CD14-positive monocyte (primary cell): ENCODE measurements at regions not wholly inside any gene's neighbourhood (a gene's known extent, or its start where the extent isn't known, plus 50 kb on each side); places are given as distances from the start of the nearest gene placed in this dataset.

ENCODE experiments used
- DNase-seq, 3 donors: peaks; one replicate each; pipeline ENCODE4 v3.0.0-alpha.2; 2011 to 2022
- H2AFZ ChIP-seq: 2 replicates; pipeline ENCODE4 v1.6.0; 2012; ENCODE audit warnings: mild to moderate bottlenecking, low read depth, low read length, inconsistent platforms; ENCODE audit not compliant: insufficient read depth, poor library complexity, severe bottlenecking
- H3K27ac ChIP-seq, 2 donors: 1 replicate in 1 of 2; 2 replicates in 1 of 2; pipeline ENCODE4 v1.5.1; 2012 to 2013; ENCODE audit warnings: low read length in 2 of 2, control low read depth in 1 of 2, inconsistent platforms in 1 of 2, low read depth in 1 of 2, mild to moderate bottlenecking in 1 of 2
- H3K27me3 ChIP-seq, 2 donors: one replicate each; pipeline versions ENCODE4 v1.6.0 to v1.6.1; 2011 to 2013; ENCODE audit warnings: low read length in 2 of 2; ENCODE audit not compliant: control insufficient read depth in 2 of 2, insufficient read depth in 2 of 2
- H3K36me3 ChIP-seq, 2 donors: replicated peaks in 1 of 2; 1 replicate in 1 of 2; 2 replicates in 1 of 2; pipeline versions ENCODE4 v1.5.1 to v1.6.1; 2012 to 2013; ENCODE audit warnings: low read length in 2 of 2, control low read depth in 1 of 2, inconsistent platforms in 1 of 2, mild to moderate bottlenecking in 1 of 2; ENCODE audit not compliant: insufficient read depth in 2 of 2, control insufficient read depth in 1 of 2
- H3K4me1 ChIP-seq, 2 donors: 1 replicate in 1 of 2; 2 replicates in 1 of 2; pipeline versions ENCODE4 v1.5.1 to v1.6.1; 2012 to 2013; ENCODE audit warnings: low read length in 2 of 2, control low read depth in 1 of 2, inconsistent platforms in 1 of 2, mild to moderate bottlenecking in 1 of 2, moderate library complexity in 1 of 2; ENCODE audit not compliant: insufficient read depth in 2 of 2, control insufficient read depth in 1 of 2
- H3K4me2 ChIP-seq: replicated peaks from 2 replicates; pipeline ENCODE3; 2012; ENCODE audit warnings: low read length, moderate library complexity, mild to moderate bottlenecking; ENCODE audit not compliant: poor library complexity, severe bottlenecking; ENCODE audit errors: extremely low read depth
- H3K4me3 ChIP-seq, 3 experiments: fragments of 200-600 bp in 1 of 3; sonication (generic) in 1 of 3; replicated peaks in 1 of 3; 1 replicate in 2 of 3; 2 replicates in 1 of 3; pipeline ENCODE4 v1.5.1; 2011 to 2013; ENCODE audit warnings: low read length in 3 of 3, mild to moderate bottlenecking in 3 of 3, control low read depth in 2 of 3, low read depth in 2 of 3, inconsistent platforms in 1 of 3, moderate library complexity in 1 of 3
- H3K79me2 ChIP-seq: 2 replicates; pipeline ENCODE4 v1.6.0; 2012; ENCODE audit warnings: mild to moderate bottlenecking, control low read depth, inconsistent platforms, low read length, moderate library complexity; ENCODE audit not compliant: insufficient read depth
- H3K9ac ChIP-seq: 2 replicates; pipeline ENCODE4 v1.6.0; 2017; ENCODE audit warnings: low read length, mild to moderate bottlenecking; ENCODE audit not compliant: insufficient read depth, poor library complexity, severe bottlenecking
- H3K9me3 ChIP-seq, 2 donors: replicated peaks in 1 of 2; 1 replicate in 1 of 2; 2 replicates in 1 of 2; pipeline versions ENCODE4 v1.5.1 to v1.6.1; 2012 to 2013; ENCODE audit warnings: low read length in 2 of 2, control low read depth in 1 of 2; ENCODE audit not compliant: control insufficient read depth in 1 of 2, insufficient read depth in 1 of 2
- H4K20me1 ChIP-seq: 2 replicates; pipeline ENCODE4 v1.6.0; 2012; ENCODE audit warnings: mild to moderate bottlenecking, low read length, control low read depth, moderate library complexity; ENCODE audit not compliant: insufficient read depth
- H3K27ac Mint-ChIP-seq, 7 donors: one replicate each; pipeline ENCODE4 v1.8.0; 2020; ENCODE audit warnings: mild to moderate bottlenecking in 7 of 7, mixed read lengths in 7 of 7, moderate library complexity in 6 of 7, inconsistent platforms in 2 of 7
- H3K27me3 Mint-ChIP-seq, 3 donors: one replicate each; pipeline ENCODE4 v1.8.0; 2021 to 2022; ENCODE audit warnings: low read depth in 3 of 3, mild to moderate bottlenecking in 3 of 3, mixed read lengths in 3 of 3, moderate library complexity in 3 of 3, inconsistent platforms in 1 of 3
- H3K36me3 Mint-ChIP-seq, 2 donors: one replicate each; pipeline ENCODE4 v1.8.0; 2020; ENCODE audit warnings: mixed read lengths in 2 of 2, inconsistent platforms in 1 of 2, mild to moderate bottlenecking in 1 of 2
- H3K4me1 Mint-ChIP-seq: one replicate; pipeline ENCODE4 v1.8.0; 2020; ENCODE audit warnings: mild to moderate bottlenecking, mixed read lengths
- H3K4me3 Mint-ChIP-seq, 2 donors: one replicate each; pipeline ENCODE4 v1.8.0; 2020; ENCODE audit warnings: mild to moderate bottlenecking in 2 of 2, mixed read lengths in 2 of 2, moderate library complexity in 1 of 2
- H3K9me3 Mint-ChIP-seq, 7 donors: one replicate each; pipeline ENCODE4 v1.8.0; 2020 to 2022; ENCODE audit warnings: mixed read lengths in 7 of 7, mild to moderate bottlenecking in 6 of 7, moderate library complexity in 6 of 7, inconsistent platforms in 2 of 7
- CTCF ChIP-seq: fragments of 200-600 bp; IDR thresholded peaks from one replicate; pipeline ENCODE4 v1.8.0; 2022; ENCODE audit warnings: antibody characterized with exemption, mild to moderate bottlenecking
- WGBS: methylation state at CpG from one replicate; pipeline ENCODE4 v1.1.5; 2013; ENCODE audit warnings: missing lambda C conversion rate; ENCODE audit not compliant: insufficient coverage; 5-methylcytosine and 5-hydroxymethylcytosine counted together
- intact Hi-C, 2 donors: fragments of 100-400 bp; cut with micrococcal nuclease; formaldehyde crosslinking; loops; one replicate each; pipeline versions ENCODE4 v1.15.0 to v1.15.1; 2023

GRCh38 chr16:52871481-52871880, 181.2 kb downstream of the CHD9NB start:
- Mint-ChIP-seq H3K4me1 (no peaks in the 10 kb centered on the region), H3K27me3 (no peaks in the 10 kb centered on the region), H3K27ac (no peak overlapping the region), H3K4me3 (no peak overlapping the region), H3K36me3 (no peaks in the 10 kb centered on the region), H3K9me3 (peaks cover 0 to 17% (median 2%) of the 10 kb centered on the region in 7 donors)
- peaks cover 0 to 3% of the 10 kb centered on the region in 2 donors for H3K9me3 ChIP-seq
- H3K27me3 ChIP-seq = no peaks in the 10 kb centered on the region
- H3K4me1 ChIP-seq = no peaks in the 10 kb centered on the region
- H3K27ac ChIP-seq = no peak overlapping the region
- no peak overlapping the region for H2AFZ ChIP-seq
- TF ChIP-seq CTCF = no peak
- H3K36me3 ChIP-seq = no peaks in the 10 kb centered on the region
- H4K20me1 ChIP-seq = no peaks in the 10 kb centered on the region
- intact Hi-C loops = no loop called here
- H3K4me2 ChIP-seq = no peak overlapping the region
- no peaks in the 10 kb centered on the region for H3K79me2 ChIP-seq
- H3K4me3 ChIP-seq = no peak overlapping the region
- DNase-seq = no peak
- no peak overlapping the region for H3K9ac ChIP-seq

- H3K27ac Mint-ChIP-seq = no peak overlapping the region
- H3K4me1 Mint-ChIP-seq = no peaks in the 10 kb centered on the region
These were observed 183.5 kb downstream of the CHD9NB start for GRCh38 chr16:52869243-52869642.

More at GRCh38 chr16:52869243-52869642, 183.5 kb downstream of the CHD9NB start:
- H3K36me3 Mint-ChIP-seq = no peaks in the 10 kb centered on the region
- no peaks in the 10 kb centered on the region for H3K27me3 ChIP-seq
- H2AFZ ChIP-seq = no peak overlapping the region
- WGBS = 33% methylated on average over 1 of the region's 1 CpG
- intact Hi-C loops = no loop called here
- no peak for DNase-seq
- no peak overlapping the region for H3K4me3 ChIP-seq
- no peak overlapping the region for H3K4me3 Mint-ChIP-seq
- H3K4me2 ChIP-seq = no peak overlapping the region
- H3K36me3 ChIP-seq = no peaks in the 10 kb centered on the region
- no peaks in the 10 kb centered on the region for H4K20me1 ChIP-seq
- H3K27ac ChIP-seq = no peak overlapping the region
- H3K79me2 ChIP-seq = no peaks in the 10 kb centered on the region
- no peaks in the 10 kb centered on the region for H3K27me3 Mint-ChIP-seq
- no peaks in the 10 kb centered on the region for H3K4me1 ChIP-seq
- peaks cover 0 to 10% (median 2%) of the 10 kb centered on the region in 7 donors for H3K9me3 Mint-ChIP-seq
- H3K9me3 ChIP-seq = no peaks in the 10 kb centered on the region
- H3K9ac ChIP-seq = no peak overlapping the region
- no peak for TF ChIP-seq CTCF
